Memory B cell (primary cell): ENCODE measurements at regions not wholly inside any gene's neighbourhood (a gene's known extent, or its start where the extent isn't known, plus 50 kb on each side); places are given as distances from the start of the nearest gene placed in this dataset.

Experiments
- ATAC-seq: fragments of 150-1000 bp; cut with Tn5 transposase; 2 replicates; pipeline ENCODE4 v1.10.0; 2021; ENCODE audit warnings: low read depth, mild to moderate bottlenecking, moderate library complexity
- DNase-seq, 2 donors: peaks; one replicate each; pipeline ENCODE4 v3.0.0; 2022; ENCODE audit warnings: low spot score in 2 of 2
- H3K27ac Mint-ChIP-seq: one replicate; pipeline ENCODE4 v1.8.0; 2022; ENCODE audit warnings: mild to moderate bottlenecking, moderate library complexity, mixed read lengths
- H3K27me3 Mint-ChIP-seq: one replicate; pipeline ENCODE4 v1.8.0; 2022; ENCODE audit warnings: mixed read lengths
- H3K36me3 Mint-ChIP-seq: one replicate; pipeline ENCODE4 v1.8.0; 2022; ENCODE audit warnings: mild to moderate bottlenecking, mixed read lengths
- H3K4me1 Mint-ChIP-seq: one replicate; pipeline ENCODE4 v1.8.0; 2022; ENCODE audit warnings: mixed read lengths
- H3K4me3 Mint-ChIP-seq: one replicate; pipeline ENCODE4 v1.8.0; 2022; ENCODE audit warnings: mild to moderate bottlenecking, moderate library complexity, mixed read lengths
- H3K9me3 Mint-ChIP-seq: one replicate; pipeline ENCODE4 v1.8.0; 2022; ENCODE audit warnings: mixed read lengths

- no peak overlapping the region for H3K4me3 Mint-ChIP-seq
- ATAC-seq: no peak
- H3K27ac Mint-ChIP-seq: no peak overlapping the region
- no peaks in the 10 kb centered on the region for H3K4me1 Mint-ChIP-seq
- no peaks in the 10 kb centered on the region for H3K9me3 Mint-ChIP-seq
- no peaks in the 10 kb centered on the region for H3K27me3 Mint-ChIP-seq
- H3K36me3 Mint-ChIP-seq: no peaks in the 10 kb centered on the region
- DNase-seq: no peak
These were observed 772.7 kb downstream of the BRINP1 start for GRCh38 chr9:118596374-118597015.

GRCh38 chr9:118606668-118607067 lies 762.6 kb downstream of the BRINP1 start:
- Mint-ChIP-seq H3K27me3 (no peaks in the 10 kb centered on the region), H3K9me3 (no peaks in the 10 kb centered on the region), H3K27ac (no peak overlapping the region), H3K36me3 (no peaks in the 10 kb centered on the region), H3K4me3 (no peak overlapping the region), H3K4me1 (no peaks in the 10 kb centered on the region)
- no peak for ATAC-seq
- DNase-seq: no peak

- Mint-ChIP-seq H3K4me3 (no peak overlapping the region), H3K9me3 (peaks cover 4% of the 10 kb centered on the region), H3K4me1 (no peaks in the 10 kb centered on the region), H3K27me3 (no peaks in the 10 kb centered on the region), H3K27ac (no peak overlapping the region), H3K36me3 (no peaks in the 10 kb centered on the region)
- ATAC-seq (no peak), DNase-seq (no peak)
These were observed 759.7 kb downstream of the BRINP1 start for GRCh38 chr9:118609355-118610044.

- Mint-ChIP-seq H3K4me1 (no peaks in the 10 kb centered on the region), H3K27ac (no peak overlapping the region), H3K4me3 (no peak overlapping the region), H3K27me3 (no peaks in the 10 kb centered on the region), H3K36me3 (no peaks in the 10 kb centered on the region), H3K9me3 (peaks cover 4% of the 10 kb centered on the region)
- ATAC-seq (no peak), DNase-seq (no peak)
These were observed 757.0 kb downstream of the BRINP1 start for GRCh38 chr9:118612201-118612600.

- H3K27me3 Mint-ChIP-seq: no peaks in the 10 kb centered on the region
- DNase-seq (no peak), ATAC-seq (no peak)
- H3K36me3 Mint-ChIP-seq: no peaks in the 10 kb centered on the region
- H3K9me3 Mint-ChIP-seq: peaks cover 4% of the 10 kb centered on the region
- no peak overlapping the region for H3K4me3 Mint-ChIP-seq
- no peaks in the 10 kb centered on the region for H3K4me1 Mint-ChIP-seq
- H3K27ac Mint-ChIP-seq: no peak overlapping the region
These were observed 755.2 kb downstream of the BRINP1 start for GRCh38 chr9:118613996-118614395.

GRCh38 chr9:118618084-118618483 lies 751.2 kb downstream of the BRINP1 start:
- no peaks in the 10 kb centered on the region for H3K36me3 Mint-ChIP-seq
- H3K4me3 Mint-ChIP-seq: no peak overlapping the region
- no peaks in the 10 kb centered on the region for H3K27me3 Mint-ChIP-seq
- ATAC-seq: no peak
- H3K4me1 Mint-ChIP-seq: no peaks in the 10 kb centered on the region
- DNase-seq: no peak
- H3K9me3 Mint-ChIP-seq: no peaks in the 10 kb centered on the region
- no peak overlapping the region for H3K27ac Mint-ChIP-seq

GRCh38 chr9:118618849-118619248 lies 750.4 kb downstream of the BRINP1 start:
- Mint-ChIP-seq H3K36me3 (no peaks in the 10 kb centered on the region), H3K27me3 (no peaks in the 10 kb centered on the region), H3K4me3 (no peak overlapping the region), H3K9me3 (no peaks in the 10 kb centered on the region), H3K4me1 (no peaks in the 10 kb centered on the region), H3K27ac (no peak overlapping the region)
- DNase-seq: no peak
- ATAC-seq: no peak

GRCh38 chr9:118624608-118625007 lies 744.6 kb downstream of the BRINP1 start:
- no peak for ATAC-seq

GRCh38 chr9:118630079-118630478 lies 739.2 kb downstream of the BRINP1 start:
- Mint-ChIP-seq H3K27ac (no peak overlapping the region), H3K9me3 (peaks cover 9% of the 10 kb centered on the region), H3K27me3 (peaks cover 1% of the 10 kb centered on the region), H3K4me3 (no peak overlapping the region), H3K4me1 (no peaks in the 10 kb centered on the region), H3K36me3 (no peaks in the 10 kb centered on the region)
- DNase-seq (no peak), ATAC-seq (no peak)

More at GRCh38 chr9:118624608-118625007, 744.6 kb downstream of the BRINP1 start:
- no peak overlapping the region for H3K27ac Mint-ChIP-seq
- no peaks in the 10 kb centered on the region for H3K27me3 Mint-ChIP-seq
- H3K36me3 Mint-ChIP-seq: no peaks in the 10 kb centered on the region
- H3K4me1 Mint-ChIP-seq: no peaks in the 10 kb centered on the region
- no peak overlapping the region for H3K4me3 Mint-ChIP-seq
- DNase-seq: no peak
- peaks cover 3% of the 10 kb centered on the region for H3K9me3 Mint-ChIP-seq

GRCh38 chr9:118630931-118631595 lies 738.2 kb downstream of the BRINP1 start:
- Mint-ChIP-seq H3K4me3 (no peak overlapping the region), H3K27ac (no peak overlapping the region), H3K27me3 (peaks cover 1% of the 10 kb centered on the region), H3K4me1 (no peaks in the 10 kb centered on the region), H3K36me3 (no peaks in the 10 kb centered on the region), H3K9me3 (peaks cover 6% of the 10 kb centered on the region)
- ATAC-seq (no peak), DNase-seq (no peak)

- DNase-seq (no peak), ATAC-seq (no peak)
- H3K36me3 Mint-ChIP-seq: no peaks in the 10 kb centered on the region
- peaks cover 1% of the 10 kb centered on the region for H3K27me3 Mint-ChIP-seq
- no peak overlapping the region for H3K4me3 Mint-ChIP-seq
- H3K9me3 Mint-ChIP-seq: peaks cover 6% of the 10 kb centered on the region
- no peaks in the 10 kb centered on the region for H3K4me1 Mint-ChIP-seq
- no peak overlapping the region for H3K27ac Mint-ChIP-seq
These were observed 737.3 kb downstream of the BRINP1 start for GRCh38 chr9:118631956-118632355.

GRCh38 chr9:118635416-118635815 lies 733.8 kb downstream of the BRINP1 start:
- no peak overlapping the region for H3K4me3 Mint-ChIP-seq
- H3K27me3 Mint-ChIP-seq: peaks cover 1% of the 10 kb centered on the region
- no peaks in the 10 kb centered on the region for H3K36me3 Mint-ChIP-seq
- no peak for DNase-seq
- ATAC-seq: no peak
- H3K9me3 Mint-ChIP-seq: peaks cover 15% of the 10 kb centered on the region
- no peak overlapping the region for H3K27ac Mint-ChIP-seq
- no peaks in the 10 kb centered on the region for H3K4me1 Mint-ChIP-seq

- no peak overlapping the region for H3K4me3 Mint-ChIP-seq
- ATAC-seq (no peak), DNase-seq (no peak)
- no peaks in the 10 kb centered on the region for H3K27me3 Mint-ChIP-seq
- H3K36me3 Mint-ChIP-seq: no peaks in the 10 kb centered on the region
- no peaks in the 10 kb centered on the region for H3K4me1 Mint-ChIP-seq
- H3K9me3 Mint-ChIP-seq: peaks cover 15% of the 10 kb centered on the region
- H3K27ac Mint-ChIP-seq: no peak overlapping the region
These were observed 731.6 kb downstream of the BRINP1 start for GRCh38 chr9:118637681-118638080.

- Mint-ChIP-seq H3K27ac (no peak overlapping the region), H3K4me3 (no peak overlapping the region), H3K27me3 (no peaks in the 10 kb centered on the region), H3K4me1 (no peaks in the 10 kb centered on the region), H3K9me3 (peaks cover 13% of the 10 kb centered on the region), H3K36me3 (no peaks in the 10 kb centered on the region)
- no peak for DNase-seq
- no peak for ATAC-seq
These were observed 728.2 kb downstream of the BRINP1 start for GRCh38 chr9:118640836-118641560.
